ENCODE measurements at regions not wholly inside any gene's neighbourhood (a gene's known extent, or its start where the extent isn't known, plus 50 kb on each side); places are given as distances from the start of the nearest gene placed in this dataset.

GRCh38 chr17:53475002-53475401 lies 347.7 kb upstream of the KIF2B start:
- Histone ChIP-seq H3K27ac (ENCODE audit: low read depth) (no peak overlapping the region), H3K27me3 (ENCODE audit: insufficient read depth) (no peaks in the 10 kb centered on the region), H2AFZ (no peak overlapping the region), H3K79me2 (replicated peaks; ENCODE audit: insufficient read depth) (no peaks in the 10 kb centered on the region), H3F3A (replicated peaks; ENCODE audit: low read depth) (no peaks in the 10 kb centered on the region), H3K4me2 (no peak overlapping the region), H3K9me2 (ENCODE audit: insufficient read depth) (peaks cover 18% of the 10 kb centered on the region), H3K36me3 (ENCODE audit: insufficient read depth) (no peaks in the 10 kb centered on the region), H4K20me1 (replicated peaks; ENCODE audit: insufficient read depth) (no peaks in the 10 kb centered on the region), H3K4me1 (ENCODE audit: insufficient read depth) (0 out of 2 replicates have a peak, but pooled peaks cover 4% of the 10 kb centered on the region), H3K4me3 (no peak overlapping the region)
- Mint-ChIP-seq H3K4me1 (peaks cover 6% of the 10 kb centered on the region; the same call in 1 of the 3 replicates), H3K27me3 (ENCODE audit: insufficient read depth, low read depth, poor library complexity) (no peaks in the 10 kb centered on the region), H3K9me3 (no peaks in the 10 kb centered on the region; the same call in 2 of the 3 replicates), H3K4me3 (no peak overlapping the region), H3K36me3 (ENCODE audit: low read depth) (peaks cover 4% of the 10 kb centered on the region), H3K27ac (no peak overlapping the region)
- ATAC-seq (no peak), DNase-seq (ENCODE audit: low spot score) (no peak)
- TF ChIP-seq ZNF462 (CRISPR knock-in tag; IDR thresholded peaks at IDR 0.05): no peak
- TF ChIP-seq EZH2phosphoT487 (IDR thresholded peaks at IDR 0.05; ENCODE audit: unreplicated experiment): no peak
- no peak for TF ChIP-seq NANOG (IDR thresholded peaks at IDR 0.05; ENCODE audit: borderline replicate concordance)
- TF ChIP-seq STAT1 (IDR thresholded peaks at IDR 0.05; ENCODE audit: unreplicated experiment): no peak
- TF ChIP-seq CTCF (conservative IDR thresholded peaks at IDR 0.05; ENCODE audit: low read depth in 2 of 2): no peak
- TF ChIP-seq, protein P1, sequence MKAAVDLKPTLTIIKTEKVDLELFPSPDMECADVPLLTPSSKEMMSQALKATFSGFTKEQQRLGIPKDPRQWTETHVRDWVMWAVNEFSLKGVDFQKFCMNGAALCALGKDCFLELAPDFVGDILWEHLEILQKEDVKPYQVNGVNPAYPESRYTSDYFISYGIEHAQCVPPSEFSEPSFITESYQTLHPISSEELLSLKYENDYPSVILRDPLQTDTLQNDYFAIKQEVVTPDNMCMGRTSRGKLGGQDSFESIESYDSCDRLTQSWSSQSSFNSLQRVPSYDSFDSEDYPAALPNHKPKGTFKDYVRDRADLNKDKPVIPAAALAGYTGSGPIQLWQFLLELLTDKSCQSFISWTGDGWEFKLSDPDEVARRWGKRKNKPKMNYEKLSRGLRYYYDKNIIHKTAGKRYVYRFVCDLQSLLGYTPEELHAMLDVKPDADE (IDR thresholded peaks at IDR 0.05): no peak
- TF ChIP-seq ZNF114 (CRISPR knock-in tag; IDR thresholded peaks at IDR 0.05): no peak
- no peak for TF ChIP-seq CREB1 (CRISPR knock-in tag; IDR thresholded peaks at IDR 0.05; ENCODE audit: low read depth)
- TF ChIP-seq REST (IDR thresholded peaks at IDR 0.05; ENCODE audit: unreplicated experiment): no peak
- no peak for TF ChIP-seq EZH2 (IDR thresholded peaks at IDR 0.05; ENCODE audit: low read depth, unreplicated experiment)
- no peak for TF ChIP-seq POLR2AphosphoS5 (IDR thresholded peaks at IDR 0.05; ENCODE audit: low read depth)
- TF ChIP-seq ZNF331 (CRISPR knock-in tag; IDR thresholded peaks at IDR 0.05; ENCODE audit: low read depth): no peak
- no peak for TF ChIP-seq JUNB (IDR thresholded peaks at IDR 0.05; ENCODE audit: unreplicated experiment)

Measured in GM23338 (cell line).